ENCODE measurements at regions not wholly inside any gene's neighbourhood (a gene's known extent, or its start where the extent isn't known, plus 50 kb on each side); places are given as distances from the start of the nearest gene placed in this dataset.

DNA sequence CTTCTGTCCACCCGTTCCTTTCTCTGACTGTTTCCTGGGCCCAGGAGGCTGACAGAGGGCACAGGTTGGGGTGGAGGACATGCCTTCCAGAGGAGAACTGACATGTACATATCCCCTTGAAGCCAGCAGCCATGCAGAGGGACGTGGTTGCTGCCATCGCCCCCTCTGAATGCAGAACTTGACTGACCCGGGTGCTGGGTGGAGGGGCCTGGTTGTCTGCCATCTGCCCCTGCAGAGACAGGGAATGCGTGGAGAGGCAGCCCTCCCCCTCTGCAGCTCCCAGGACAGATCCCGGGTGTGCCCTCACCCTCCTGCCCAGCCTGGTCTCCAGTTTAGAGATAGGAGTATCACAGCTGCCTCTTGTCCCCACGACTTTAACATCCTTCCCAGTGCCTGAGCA lies 383.0 kb upstream of the B3GAT1 start:
- TF ChIP-seq, protein P1, sequence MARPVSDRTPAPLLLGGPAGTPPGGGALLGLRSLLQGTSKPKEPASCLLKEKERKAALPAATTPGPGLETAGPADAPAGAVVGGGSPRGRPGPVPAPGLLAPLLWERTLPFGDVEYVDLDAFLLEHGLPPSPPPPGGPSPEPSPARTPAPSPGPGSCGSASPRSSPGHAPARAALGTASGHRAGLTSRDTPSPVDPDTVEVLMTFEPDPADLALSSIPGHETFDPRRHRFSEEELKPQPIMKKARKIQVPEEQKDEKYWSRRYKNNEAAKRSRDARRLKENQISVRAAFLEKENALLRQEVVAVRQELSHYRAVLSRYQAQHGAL (CRISPR knock-in tag; IDR thresholded peaks at IDR 0.05; ENCODE audit: not compliant biosample characterization): no peak
- no peak for TF ChIP-seq SMARCC2 (IDR thresholded peaks at IDR 0.05)
- TF ChIP-seq JUN (CRISPR knock-in tag; IDR thresholded peaks at IDR 0.05): no peak
- no peak for TF ChIP-seq ZIK1 (CRISPR knock-in tag; IDR thresholded peaks at IDR 0.05; ENCODE audit: borderline replicate concordance, low read depth)
- TF ChIP-seq UBTF (CRISPR knock-in tag; IDR thresholded peaks at IDR 0.05): no peak
- TF ChIP-seq, protein P2, sequence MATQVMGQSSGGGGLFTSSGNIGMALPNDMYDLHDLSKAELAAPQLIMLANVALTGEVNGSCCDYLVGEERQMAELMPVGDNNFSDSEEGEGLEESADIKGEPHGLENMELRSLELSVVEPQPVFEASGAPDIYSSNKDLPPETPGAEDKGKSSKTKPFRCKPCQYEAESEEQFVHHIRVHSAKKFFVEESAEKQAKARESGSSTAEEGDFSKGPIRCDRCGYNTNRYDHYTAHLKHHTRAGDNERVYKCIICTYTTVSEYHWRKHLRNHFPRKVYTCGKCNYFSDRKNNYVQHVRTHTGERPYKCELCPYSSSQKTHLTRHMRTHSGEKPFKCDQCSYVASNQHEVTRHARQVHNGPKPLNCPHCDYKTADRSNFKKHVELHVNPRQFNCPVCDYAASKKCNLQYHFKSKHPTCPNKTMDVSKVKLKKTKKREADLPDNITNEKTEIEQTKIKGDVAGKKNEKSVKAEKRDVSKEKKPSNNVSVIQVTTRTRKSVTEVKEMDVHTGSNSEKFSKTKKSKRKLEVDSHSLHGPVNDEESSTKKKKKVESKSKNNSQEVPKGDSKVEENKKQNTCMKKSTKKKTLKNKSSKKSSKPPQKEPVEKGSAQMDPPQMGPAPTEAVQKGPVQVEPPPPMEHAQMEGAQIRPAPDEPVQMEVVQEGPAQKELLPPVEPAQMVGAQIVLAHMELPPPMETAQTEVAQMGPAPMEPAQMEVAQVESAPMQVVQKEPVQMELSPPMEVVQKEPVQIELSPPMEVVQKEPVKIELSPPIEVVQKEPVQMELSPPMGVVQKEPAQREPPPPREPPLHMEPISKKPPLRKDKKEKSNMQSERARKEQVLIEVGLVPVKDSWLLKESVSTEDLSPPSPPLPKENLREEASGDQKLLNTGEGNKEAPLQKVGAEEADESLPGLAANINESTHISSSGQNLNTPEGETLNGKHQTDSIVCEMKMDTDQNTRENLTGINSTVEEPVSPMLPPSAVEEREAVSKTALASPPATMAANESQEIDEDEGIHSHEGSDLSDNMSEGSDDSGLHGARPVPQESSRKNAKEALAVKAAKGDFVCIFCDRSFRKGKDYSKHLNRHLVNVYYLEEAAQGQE (IDR thresholded peaks at IDR 0.05; ENCODE audit: borderline replicate concordance in 1 of 2, low read depth in 1 of 2, low read length in 2 of 2): no peak
- TF ChIP-seq EP300 (IDR thresholded peaks at IDR 0.05; ENCODE audit: low read depth in 2 of 2, low read length in 2 of 2): no peak
- no peak for TF ChIP-seq EP300 (CRISPR knock-in tag; IDR thresholded peaks at IDR 0.05; ENCODE audit: borderline replicate concordance)
- TF ChIP-seq ZNF10 (CRISPR knock-in tag; IDR thresholded peaks at IDR 0.05; ENCODE audit: borderline replicate concordance, low read depth): no peak
- TF ChIP-seq ZNF800 (CRISPR knock-in tag; IDR thresholded peaks at IDR 0.05): no peak
- no peak for TF ChIP-seq RFX5 (IDR thresholded peaks at IDR 0.05; ENCODE audit: low read depth, low read length)
- TF ChIP-seq, protein P3, sequence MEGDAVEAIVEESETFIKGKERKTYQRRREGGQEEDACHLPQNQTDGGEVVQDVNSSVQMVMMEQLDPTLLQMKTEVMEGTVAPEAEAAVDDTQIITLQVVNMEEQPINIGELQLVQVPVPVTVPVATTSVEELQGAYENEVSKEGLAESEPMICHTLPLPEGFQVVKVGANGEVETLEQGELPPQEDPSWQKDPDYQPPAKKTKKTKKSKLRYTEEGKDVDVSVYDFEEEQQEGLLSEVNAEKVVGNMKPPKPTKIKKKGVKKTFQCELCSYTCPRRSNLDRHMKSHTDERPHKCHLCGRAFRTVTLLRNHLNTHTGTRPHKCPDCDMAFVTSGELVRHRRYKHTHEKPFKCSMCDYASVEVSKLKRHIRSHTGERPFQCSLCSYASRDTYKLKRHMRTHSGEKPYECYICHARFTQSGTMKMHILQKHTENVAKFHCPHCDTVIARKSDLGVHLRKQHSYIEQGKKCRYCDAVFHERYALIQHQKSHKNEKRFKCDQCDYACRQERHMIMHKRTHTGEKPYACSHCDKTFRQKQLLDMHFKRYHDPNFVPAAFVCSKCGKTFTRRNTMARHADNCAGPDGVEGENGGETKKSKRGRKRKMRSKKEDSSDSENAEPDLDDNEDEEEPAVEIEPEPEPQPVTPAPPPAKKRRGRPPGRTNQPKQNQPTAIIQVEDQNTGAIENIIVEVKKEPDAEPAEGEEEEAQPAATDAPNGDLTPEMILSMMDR (CRISPR knock-in tag; IDR thresholded peaks at IDR 0.05): no peak
- TF ChIP-seq TAF1 (CRISPR knock-in tag; IDR thresholded peaks at IDR 0.05): no peak
- TF ChIP-seq SRF (IDR thresholded peaks at IDR 0.05; ENCODE audit: low read depth, low read length): no peak
- no peak for TF ChIP-seq RAD51 (IDR thresholded peaks at IDR 0.05; ENCODE audit: borderline replicate concordance)
